HG02840 (cell line): ENCODE measurements at regions not wholly inside any gene's neighbourhood (a gene's known extent, or its start where the extent isn't known, plus 50 kb on each side); places are given as distances from the start of the nearest gene placed in this dataset.
"Not testable (repeated sequence)": the region's sequence is repeated elsewhere in the genome, so short reads cannot be mapped to it uniquely, and the experiment has no call there.

Source experiments
- ATAC-seq: cut with Tn5 transposase; IDR thresholded peaks from one replicate; pipeline ENCODE4 v1.9.1; 2021; ENCODE audit warnings: mild to moderate bottlenecking, moderate library complexity, moderate number of reproducible peaks; ENCODE audit not compliant: unreplicated experiment, low FRiP score

DNA sequence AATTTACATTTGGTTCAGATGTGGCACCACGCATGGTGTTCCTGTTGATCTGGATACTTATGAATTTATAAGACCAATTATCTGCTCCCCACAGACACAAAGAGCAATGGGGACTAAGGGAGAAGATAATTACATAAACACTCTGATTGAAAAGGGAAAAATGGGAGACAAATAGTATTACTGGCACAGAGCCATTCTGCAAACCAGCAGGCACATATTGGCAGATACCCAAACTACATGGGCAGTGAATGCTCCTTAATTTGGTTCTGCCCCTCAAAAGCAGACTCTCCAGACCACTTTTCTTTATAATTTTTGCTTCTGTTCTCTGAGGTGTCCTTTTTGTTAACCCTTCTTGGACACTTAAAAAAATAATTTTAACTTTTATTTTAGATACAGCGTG is 1674.2 kb downstream of the PCDH9 start:
- no peak for ATAC-seq

DNA sequence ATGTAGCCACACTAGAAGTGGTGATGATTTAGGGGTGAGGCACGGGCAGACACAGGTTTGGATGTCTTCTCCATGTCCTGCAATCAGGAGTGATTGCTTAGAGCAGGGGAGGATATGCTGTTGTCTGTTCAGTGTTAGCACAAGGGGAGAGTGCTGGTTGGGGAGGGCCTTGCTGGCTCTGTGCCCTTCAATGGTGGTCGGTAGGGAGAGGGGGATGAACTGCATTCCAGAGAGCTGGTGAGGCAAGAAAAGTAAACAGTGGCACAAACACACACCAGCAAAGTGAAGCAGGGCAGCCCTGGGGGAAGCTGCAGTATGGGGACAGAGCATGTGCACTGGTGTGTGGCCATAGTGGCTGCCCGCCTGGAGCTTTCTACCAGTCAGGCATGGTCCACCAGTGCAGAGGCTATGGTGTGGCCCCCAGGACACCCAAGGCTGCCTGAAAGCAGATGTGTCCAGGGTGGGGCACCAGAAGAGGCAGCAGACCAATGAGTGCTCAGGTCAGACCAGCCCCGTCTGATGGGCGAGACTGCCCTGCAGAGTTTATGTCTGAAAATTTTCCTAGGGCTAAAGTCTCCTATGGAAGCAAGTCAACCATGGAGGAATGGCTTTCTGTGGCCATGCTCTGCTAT is 1676.9 kb downstream of the PCDH9 start:
- no peak for ATAC-seq

- no peak for ATAC-seq
Measured at GRCh38 chr13:65551208-65551607, 1678.9 kb downstream of the PCDH9 start.

GRCh38 chr13:65540175-65540574 is 1690.0 kb downstream of the PCDH9 start:
- no peak for ATAC-seq

GRCh38 chr13:65535370-65535769 is 1694.8 kb downstream of the PCDH9 start:
- ATAC-seq: no peak

DNA sequence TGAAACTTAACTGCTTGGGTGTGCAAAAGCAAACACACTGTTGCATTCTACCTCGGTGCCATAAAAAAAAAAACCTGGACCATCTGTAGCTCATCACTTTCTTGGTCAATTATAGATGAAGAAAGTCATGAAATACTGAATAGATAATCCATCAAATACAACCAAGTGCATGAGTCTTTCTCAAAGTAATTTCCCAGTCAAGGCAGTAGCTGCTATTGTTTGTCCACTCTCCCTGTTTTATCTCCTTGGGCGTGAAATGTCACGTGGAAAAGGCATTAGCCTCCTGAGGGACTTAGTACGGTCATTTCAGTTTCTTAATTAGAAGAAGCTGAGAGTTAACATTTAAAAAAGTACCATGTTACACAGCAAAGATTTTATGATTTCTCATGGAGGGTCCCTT is 1697.9 kb downstream of the PCDH9 start:
- ATAC-seq: no peak

DNA sequence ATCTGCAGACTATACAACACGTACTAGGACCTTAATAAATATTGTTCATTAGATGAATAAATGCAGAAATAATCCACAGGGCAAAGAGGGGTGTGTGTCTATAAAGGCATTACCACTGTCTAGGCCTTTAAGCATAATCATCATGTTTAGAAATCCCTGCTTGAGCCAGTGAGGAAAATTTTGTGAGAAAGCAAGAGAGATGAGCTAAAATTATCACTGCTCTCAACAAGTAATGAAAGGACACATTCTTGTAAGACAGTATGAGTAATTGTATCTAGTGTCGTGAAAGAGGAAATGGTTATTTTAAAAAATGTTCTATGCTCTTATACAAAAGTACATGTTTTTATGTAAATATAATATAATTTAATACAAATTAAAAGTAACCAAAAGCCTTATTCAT is 1699.4 kb downstream of the PCDH9 start:
- ATAC-seq: no peak

GRCh38 chr13:65529541-65529940 is 1700.6 kb downstream of the PCDH9 start:
- no peak for ATAC-seq

GRCh38 chr13:65508745-65509144 is 1721.4 kb downstream of the PCDH9 start:
- no peak for ATAC-seq

GRCh38 chr13:65508338-65508737 is 1721.8 kb downstream of the PCDH9 start:
- no peak for ATAC-seq

DNA sequence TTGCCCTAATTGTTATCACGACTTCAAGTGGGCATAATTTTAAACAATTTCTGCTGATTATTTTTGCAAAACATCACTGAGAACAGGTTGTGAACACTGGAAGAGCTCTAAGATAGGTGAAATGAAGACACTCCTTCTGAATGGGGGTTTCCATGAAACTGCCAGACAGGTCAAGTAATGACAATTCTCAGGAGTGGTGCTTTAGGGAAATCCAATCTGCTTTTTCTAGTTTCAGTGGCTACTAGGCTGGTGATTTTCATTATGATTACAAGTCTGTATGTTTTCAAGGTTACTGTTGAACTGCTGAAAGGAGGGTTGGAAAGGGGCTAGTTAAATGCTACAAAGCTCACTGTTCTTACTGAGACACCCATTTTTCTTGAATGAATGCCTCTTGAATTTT is 1724.2 kb downstream of the PCDH9 start:
- no peak for ATAC-seq

GRCh38 chr13:65504213-65504612 is 1725.9 kb downstream of the PCDH9 start:
- no peak for ATAC-seq

- ATAC-seq: no peak
Measured at GRCh38 chr13:65500481-65500880, 1729.7 kb downstream of the PCDH9 start.

- ATAC-seq: no peak
Measured at GRCh38 chr13:65499256-65499655, 1730.9 kb downstream of the PCDH9 start.

GRCh38 chr13:65497265-65497664 is 1732.9 kb downstream of the PCDH9 start:
- ATAC-seq: no peak

DNA sequence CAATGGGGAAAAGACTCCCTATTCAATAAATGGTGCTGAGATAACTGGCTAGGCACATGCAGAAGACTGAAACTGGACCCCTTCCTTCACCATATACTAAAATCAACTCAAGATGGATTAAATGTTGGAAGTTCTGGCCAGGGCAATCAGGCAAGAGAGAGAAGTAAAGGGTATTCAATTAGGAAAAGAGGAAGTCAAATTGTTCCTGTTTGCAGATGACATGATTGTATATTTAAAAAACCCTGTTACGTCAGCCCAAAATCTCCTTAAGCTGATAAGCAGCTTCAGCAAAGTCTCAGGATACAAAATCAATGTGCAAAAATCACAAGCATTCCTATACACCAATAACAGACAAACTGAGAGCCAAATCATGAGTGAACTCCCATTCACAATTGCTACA is 1739.4 kb downstream of the PCDH9 start:
- not testable (repeated sequence) for ATAC-seq

GRCh38 chr13:65488606-65489005 is 1741.5 kb downstream of the PCDH9 start:
- ATAC-seq: no peak

GRCh38 chr13:65479692-65480091 is 1750.4 kb downstream of the PCDH9 start:
- ATAC-seq: no peak

- ATAC-seq: no peak
Measured at GRCh38 chr13:65473196-65473595, 1756.9 kb downstream of the PCDH9 start.

DNA sequence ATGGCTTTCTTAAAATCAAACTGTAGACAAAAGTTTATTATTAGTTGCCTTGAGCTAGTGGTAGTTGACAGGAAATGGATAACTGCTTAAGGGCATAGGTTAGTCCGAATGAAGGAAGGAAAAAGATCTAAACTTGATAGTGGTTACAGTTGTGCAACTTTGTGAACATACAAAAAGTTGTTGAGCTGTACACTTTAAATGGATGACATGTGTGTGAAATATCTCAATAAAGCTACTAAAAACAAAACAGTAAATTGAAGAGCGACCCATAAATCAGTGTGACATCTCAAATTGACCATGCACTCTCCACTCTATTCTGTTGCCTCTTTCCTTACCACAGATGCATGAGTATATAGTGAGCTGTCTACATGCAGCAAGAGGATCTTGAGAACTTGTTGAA is 1757.8 kb downstream of the PCDH9 start:
- ATAC-seq: no peak

DNA sequence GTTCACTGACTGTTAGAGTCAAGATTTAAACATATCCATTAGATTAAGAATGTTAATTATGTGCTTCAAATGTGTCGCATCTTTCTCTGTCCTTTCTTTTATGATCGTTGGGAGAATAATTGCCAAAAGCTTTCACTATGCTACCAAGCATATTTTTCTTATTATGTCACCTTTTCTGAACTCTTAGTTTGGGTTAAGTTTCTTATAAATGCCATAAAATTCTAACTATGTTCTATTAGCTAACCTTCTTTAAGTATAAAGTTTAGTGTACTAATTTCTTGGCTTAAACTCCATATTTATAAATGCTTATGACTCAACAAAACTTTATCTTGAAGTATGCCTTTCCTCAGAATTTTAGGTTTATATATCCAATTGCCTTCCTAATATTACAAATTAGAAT is 1759.4 kb downstream of the PCDH9 start:
- ATAC-seq: no peak

DNA sequence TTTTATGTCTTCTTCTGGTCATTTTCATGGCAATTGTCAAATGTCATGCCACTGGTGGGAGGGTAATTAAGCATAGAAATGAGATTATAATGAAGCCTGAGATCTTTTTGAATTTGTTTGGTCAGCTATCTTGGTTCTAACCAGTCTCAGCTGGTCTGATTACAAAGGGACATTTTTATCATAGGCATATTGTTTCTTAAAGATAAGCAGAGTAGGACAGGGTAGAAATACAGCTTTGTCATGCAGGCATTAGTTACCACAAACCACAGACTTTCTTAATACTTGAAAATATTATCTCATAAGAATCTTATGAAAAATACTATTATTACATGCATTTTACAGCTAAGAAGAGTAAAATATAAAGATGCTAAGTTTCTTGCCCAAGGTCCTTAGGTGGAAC is 1761.5 kb downstream of the PCDH9 start:
- ATAC-seq: no peak

- no peak for ATAC-seq
Measured at GRCh38 chr13:65461590-65461989, 1768.5 kb downstream of the PCDH9 start.
